Stimulated activated naive CD8-positive, alpha-beta T cell treated with anti-CD3 and anti-CD28 coated beads, Interleukin-15, amount 100 ng/mL, for 72 hours (primary cell): ENCODE measurements at regions not wholly inside any gene's neighbourhood (a gene's known extent, or its start where the extent isn't known, plus 50 kb on each side); places are given as distances from the start of the nearest gene placed in this dataset.
A peak's percentile ranks its signal among the peaks of the same experiment; 100 is the strongest.
"Not testable (repeated sequence)": the region's sequence is repeated elsewhere in the genome, so short reads cannot be mapped to it uniquely, and the experiment has no call there.

Source experiments
- ATAC-seq: fragments of 150-1000 bp; cut with Tn5 transposase; 2 replicates; pipeline ENCODE4 v1.10.0; 2021; ENCODE audit warnings: mild to moderate bottlenecking, moderate library complexity
- DNase-seq, 2 donors: peaks; one replicate each; pipeline ENCODE4 v3.0.0; 2021 to 2022
- H3K27ac Mint-ChIP-seq, 2 donors: one replicate each; pipeline ENCODE4 v1.8.0; 2022; ENCODE audit warnings: mild to moderate bottlenecking in 2 of 2, mixed read lengths in 2 of 2, moderate library complexity in 2 of 2
- H3K27me3 Mint-ChIP-seq: one replicate; pipeline ENCODE4 v1.8.0; 2022; ENCODE audit warnings: mixed read lengths
- H3K4me1 Mint-ChIP-seq: one replicate; pipeline ENCODE4 v1.8.0; 2022; ENCODE audit warnings: mild to moderate bottlenecking, mixed read lengths
- H3K4me3 Mint-ChIP-seq, 2 donors: one replicate each; pipeline ENCODE4 v1.8.0; 2022; ENCODE audit warnings: mild to moderate bottlenecking in 2 of 2, mixed read lengths in 2 of 2, moderate library complexity in 1 of 2
- H3K9me3 Mint-ChIP-seq, 2 donors: one replicate each; pipeline ENCODE4 v1.8.0; 2022; ENCODE audit warnings: mixed read lengths in 2 of 2

DNA sequence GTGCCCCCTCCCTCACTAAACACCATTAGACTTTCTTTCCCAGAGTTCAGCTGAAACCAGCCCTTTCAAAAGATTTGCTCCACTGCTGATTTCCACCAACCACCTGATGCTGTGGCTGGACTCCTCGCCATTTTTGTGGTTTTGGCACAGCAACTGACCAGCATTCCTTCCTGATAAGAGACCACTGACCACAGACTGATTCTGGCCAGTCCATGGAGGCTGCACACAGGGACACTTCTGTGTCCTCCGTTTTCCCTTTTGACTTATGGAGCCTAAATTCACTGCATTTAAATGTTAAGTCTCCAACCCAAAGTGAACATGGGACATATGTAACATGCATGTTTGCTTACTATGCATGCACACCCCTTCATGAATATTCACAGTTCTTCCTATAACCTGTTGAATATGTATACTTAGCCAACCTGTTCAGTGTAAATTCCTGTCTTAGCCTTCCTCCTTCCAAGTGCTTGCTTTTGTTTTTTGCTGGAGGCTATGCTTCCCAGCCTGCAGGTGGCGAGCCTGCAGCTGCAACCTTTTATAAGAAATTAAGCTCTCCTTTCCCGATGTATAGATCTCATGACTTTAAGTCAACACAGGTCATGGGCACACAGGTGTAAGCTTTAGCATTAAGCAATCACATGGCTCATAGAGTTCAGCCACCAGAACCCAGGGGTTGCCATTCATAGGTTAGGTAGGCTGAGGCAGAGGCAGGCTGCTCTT is 78.7 kb downstream of the ACTL7B start:
- ATAC-seq: no peak
- H3K9me3 Mint-ChIP-seq: no peaks in the 10 kb centered on the region

DNA sequence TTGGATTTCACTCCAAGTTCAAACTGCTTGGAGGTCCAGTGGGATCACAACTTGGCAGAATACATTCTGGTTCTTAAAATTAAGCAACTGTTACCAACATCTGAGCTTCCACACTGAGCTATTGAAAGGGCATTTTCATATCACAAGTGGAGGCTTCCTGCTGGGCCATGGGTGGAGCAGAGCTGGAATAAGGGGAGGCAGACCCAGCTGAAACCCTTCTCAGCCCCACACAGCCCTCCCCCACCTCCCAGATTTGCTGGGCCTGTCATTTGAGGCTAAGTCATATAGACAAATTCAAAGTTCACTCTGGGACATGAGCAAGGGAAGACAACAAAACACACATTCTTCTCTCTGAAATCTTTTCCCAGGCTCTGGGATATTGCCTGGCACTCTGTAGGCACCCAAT is 79.9 kb downstream of the ACTL7B start:
- no peaks in the 10 kb centered on the region for H3K4me1 Mint-ChIP-seq

More for the DNA sequence above, 78.7 kb downstream of the ACTL7B start:
- Mint-ChIP-seq H3K27ac (no peak overlapping the region), H3K27me3 (peaks cover 35% of the 10 kb centered on the region), H3K4me3 (no peak overlapping the region), H3K4me1 (no peaks in the 10 kb centered on the region)
- DNase-seq: no peak

DNA sequence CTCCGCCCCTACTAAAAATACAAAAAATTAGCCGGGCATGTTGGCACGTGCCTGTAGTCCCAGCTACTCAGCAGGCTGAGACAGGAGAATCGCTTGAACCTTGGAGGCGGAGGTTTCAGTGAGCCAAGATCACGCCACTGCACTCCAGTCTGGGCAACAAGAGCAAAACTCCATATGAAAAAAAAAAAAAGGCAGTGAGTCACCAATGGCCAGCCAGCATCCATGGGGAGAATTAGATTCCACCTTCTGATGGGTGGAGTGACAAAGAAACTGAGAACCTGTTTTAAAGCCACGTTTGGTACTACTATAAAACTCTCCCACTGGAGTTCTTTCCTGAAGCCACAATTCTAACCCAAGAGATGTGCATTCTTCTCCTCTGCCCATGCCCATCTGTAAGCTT is 81.7 kb downstream of the ACTL7B start:
- not testable (repeated sequence) for H3K9me3 Mint-ChIP-seq, H3K4me1 Mint-ChIP-seq, H3K27ac Mint-ChIP-seq, ATAC-seq, DNase-seq, H3K4me3 Mint-ChIP-seq
- peaks cover 14% of the 10 kb centered on the region for H3K27me3 Mint-ChIP-seq

More for the DNA sequence above, 79.9 kb downstream of the ACTL7B start:
- no peaks in the 10 kb centered on the region for H3K9me3 Mint-ChIP-seq
- peaks cover 23% of the 10 kb centered on the region for H3K27me3 Mint-ChIP-seq
- DNase-seq: no peak
- ATAC-seq: no peak
- peak overlapping the region in 1 of 2 donors; percentile 49 for H3K27ac Mint-ChIP-seq
- no peak overlapping the region for H3K4me3 Mint-ChIP-seq

DNA sequence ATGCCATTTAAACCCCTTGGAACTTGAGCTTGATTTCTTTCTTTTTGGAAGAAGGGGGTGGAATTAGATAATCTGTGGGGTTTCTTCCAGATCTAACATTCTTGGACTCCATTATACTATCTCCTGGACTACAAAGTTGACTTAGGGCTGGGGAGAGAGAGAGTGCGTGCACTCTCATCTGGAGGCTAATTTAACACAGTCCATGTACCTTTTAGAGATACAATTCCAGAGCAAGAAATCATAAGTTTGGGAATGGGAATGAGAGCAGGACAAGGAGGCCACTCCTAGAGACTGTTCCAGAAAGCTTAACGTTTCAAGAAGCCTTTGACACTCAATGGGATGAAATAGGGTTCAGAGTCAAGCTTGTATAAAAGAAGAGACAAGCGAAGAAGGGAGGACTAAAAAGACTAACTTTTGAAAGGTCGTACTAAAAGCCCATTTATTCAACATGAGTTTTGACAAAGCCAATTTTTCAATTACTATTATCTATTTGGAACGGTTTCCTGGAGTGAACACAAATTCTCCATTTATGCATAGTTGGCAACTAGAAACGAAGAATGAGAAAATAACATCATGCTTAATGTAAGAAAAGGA is 83.4 kb downstream of the ACTL7B start:
- ATAC-seq (no peak), DNase-seq (no peak)
- H3K9me3 Mint-ChIP-seq: peaks cover 0 to 6% of the 10 kb centered on the region in 2 donors
- no peaks in the 10 kb centered on the region for H3K27me3 Mint-ChIP-seq
- no peak overlapping the region for H3K4me3 Mint-ChIP-seq
- H3K27ac Mint-ChIP-seq: no peak overlapping the region
- no peaks in the 10 kb centered on the region for H3K4me1 Mint-ChIP-seq

DNA sequence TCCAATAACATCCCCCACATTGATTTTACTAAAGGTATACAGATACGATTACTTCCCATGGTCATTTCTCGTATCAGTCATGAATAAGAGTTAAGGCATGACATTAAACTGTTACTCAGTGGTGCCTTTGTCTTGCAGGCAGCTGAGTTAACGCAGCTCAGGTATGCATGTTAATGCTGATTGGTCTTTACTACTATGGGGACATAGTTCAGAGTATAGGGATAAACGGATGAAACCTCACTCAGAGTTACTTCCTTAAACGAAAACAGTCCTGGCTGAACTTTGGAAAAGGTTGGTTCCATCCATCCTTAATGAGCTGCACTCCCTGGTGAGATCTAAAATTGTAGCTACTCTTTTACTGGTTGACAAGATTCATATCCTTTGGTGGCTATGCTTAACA is 87.0 kb downstream of the ACTL7B start:
- H3K27me3 Mint-ChIP-seq: no peaks in the 10 kb centered on the region
- peaks cover 0 to 6% of the 10 kb centered on the region in 2 donors for H3K9me3 Mint-ChIP-seq
- H3K4me1 Mint-ChIP-seq: no peaks in the 10 kb centered on the region
- DNase-seq (no peak), ATAC-seq (no peak)
- no peak overlapping the region for H3K27ac Mint-ChIP-seq
- no peak overlapping the region for H3K4me3 Mint-ChIP-seq

DNA sequence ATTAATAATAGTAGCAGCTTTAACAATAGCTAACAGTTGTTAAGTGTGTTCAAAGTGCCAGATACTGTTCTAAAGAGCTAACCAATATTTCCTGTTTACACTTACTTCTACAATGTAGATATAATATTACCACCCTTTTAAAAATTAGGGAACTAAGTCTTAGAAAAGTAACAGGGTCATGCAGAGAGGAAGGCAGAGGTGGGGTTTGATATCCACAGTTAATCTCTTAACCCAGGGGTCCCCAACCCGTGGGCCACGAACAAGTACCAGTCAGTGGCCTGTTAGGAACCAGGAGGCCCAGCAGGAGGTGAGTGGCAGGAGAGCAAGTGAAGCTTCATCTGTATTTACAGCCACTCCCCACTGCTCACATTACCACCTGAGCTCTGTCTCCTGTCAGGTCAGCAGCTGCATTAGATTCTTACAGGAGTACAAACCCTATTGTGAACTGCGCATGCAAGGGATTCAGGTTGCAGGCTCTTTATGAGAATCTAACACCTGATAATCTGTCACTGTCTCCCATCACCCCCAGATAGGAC is 89.1 kb downstream of the ACTL7B start:
- H3K27ac Mint-ChIP-seq: no peak overlapping the region
- no peak overlapping the region for H3K4me3 Mint-ChIP-seq
- no peaks in the 10 kb centered on the region for H3K27me3 Mint-ChIP-seq
- H3K9me3 Mint-ChIP-seq: peaks cover 0 to 6% of the 10 kb centered on the region in 2 donors
- no peak for DNase-seq
- ATAC-seq: no peak
- H3K4me1 Mint-ChIP-seq: no peaks in the 10 kb centered on the region

DNA sequence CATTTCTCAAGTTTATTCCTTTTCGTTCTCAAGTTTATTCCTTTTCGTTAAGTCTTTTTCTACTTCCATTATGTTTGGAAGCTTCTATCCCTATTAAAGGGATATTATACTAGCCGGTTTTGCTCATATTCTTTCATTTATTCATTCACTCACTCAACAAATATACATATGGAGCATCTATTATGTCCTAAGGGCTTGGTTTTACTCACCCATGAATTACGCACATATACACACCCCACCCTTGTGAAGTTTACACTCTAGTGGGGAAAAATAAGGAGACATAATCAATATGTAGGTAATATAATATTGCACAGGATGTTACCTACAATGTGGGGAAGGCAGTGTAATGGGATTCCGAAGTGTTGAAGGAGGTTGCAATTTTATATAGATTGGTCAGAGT is 90.5 kb downstream of the ACTL7B start:
- no peak for ATAC-seq
- Mint-ChIP-seq H3K9me3 (peaks cover 0 to 6% of the 10 kb centered on the region in 2 donors), H3K27ac (no peak overlapping the region)

DNA sequence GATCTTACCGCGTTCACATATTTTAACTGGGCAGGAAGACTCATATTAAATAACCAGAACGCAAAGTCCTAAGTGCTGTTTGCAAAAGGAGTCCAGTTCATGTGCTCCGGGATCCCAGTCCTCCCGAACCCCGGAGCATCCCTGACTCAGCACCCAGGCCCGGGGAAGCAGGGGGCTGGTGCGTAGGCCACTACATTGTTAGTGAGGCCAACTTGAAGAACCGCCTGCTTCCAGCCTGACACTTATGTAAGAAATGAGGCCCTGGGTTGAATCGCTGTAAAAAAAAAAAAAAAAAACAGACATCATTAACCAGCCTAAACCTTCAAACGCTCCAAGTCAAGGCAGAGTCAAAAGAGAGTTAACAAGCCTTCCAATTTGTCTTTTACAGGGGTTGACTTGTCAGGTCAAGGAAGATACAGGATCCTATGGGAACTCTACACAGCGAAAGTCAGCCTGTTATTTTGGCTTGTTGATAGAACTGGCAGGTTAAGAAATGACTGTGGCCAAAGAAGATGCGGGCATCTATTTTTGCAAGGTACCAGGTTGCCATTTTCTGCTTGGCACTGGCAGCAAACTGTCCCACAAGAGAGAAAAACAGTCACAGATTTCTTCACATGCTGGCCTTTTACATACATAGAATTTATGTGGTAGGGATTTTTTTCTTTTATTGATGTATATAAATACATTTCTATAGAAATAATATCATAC is 93.3 kb downstream of the ACTL7B start:
- Mint-ChIP-seq H3K27me3 (peaks cover 8% of the 10 kb centered on the region), H3K4me3 (no peak overlapping the region), H3K27ac (no peak overlapping the region), H3K9me3 (no peaks in the 10 kb centered on the region), H3K4me1 (no peaks in the 10 kb centered on the region)
- no peak for ATAC-seq
- no peak for DNase-seq

More for the DNA sequence above, 90.5 kb downstream of the ACTL7B start:
- Mint-ChIP-seq H3K27me3 (no peaks in the 10 kb centered on the region), H3K4me1 (no peaks in the 10 kb centered on the region), H3K4me3 (no peak overlapping the region)
- DNase-seq: no peak

DNA sequence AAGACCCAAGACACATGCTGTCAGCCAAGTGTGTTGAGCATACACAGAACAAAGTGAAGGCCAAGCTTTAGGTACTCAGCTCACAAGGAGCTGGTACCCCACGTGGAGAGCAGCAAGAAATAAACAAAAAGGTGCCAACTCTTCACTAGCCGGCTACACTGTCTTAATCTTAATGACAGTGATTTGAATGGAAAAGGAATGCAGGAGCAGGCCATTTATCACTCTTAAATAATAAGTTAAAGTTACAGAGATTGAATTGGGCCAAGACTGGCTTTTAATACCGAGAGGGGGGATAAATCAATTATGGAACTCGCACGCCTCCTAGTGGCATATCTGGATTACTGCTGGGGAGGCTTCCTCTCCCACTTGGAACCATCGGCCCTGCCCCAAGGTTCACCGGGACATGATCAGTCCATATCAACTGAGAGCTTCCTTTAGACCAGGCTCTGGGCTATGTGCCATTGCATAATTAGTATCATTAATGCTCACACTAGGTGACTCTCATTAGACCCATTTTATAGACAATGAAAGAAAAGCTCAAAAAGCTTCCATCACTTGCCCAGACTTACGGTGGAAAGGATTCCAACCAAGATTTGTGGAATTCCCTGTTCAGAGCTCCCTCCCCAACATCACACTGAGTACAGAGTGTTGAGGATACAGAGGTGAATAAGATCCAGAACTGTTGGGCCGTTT is 94.0 kb downstream of the ACTL7B start:
- no peak overlapping the region for H3K27ac Mint-ChIP-seq
- ATAC-seq: peak; percentile 52

DNA sequence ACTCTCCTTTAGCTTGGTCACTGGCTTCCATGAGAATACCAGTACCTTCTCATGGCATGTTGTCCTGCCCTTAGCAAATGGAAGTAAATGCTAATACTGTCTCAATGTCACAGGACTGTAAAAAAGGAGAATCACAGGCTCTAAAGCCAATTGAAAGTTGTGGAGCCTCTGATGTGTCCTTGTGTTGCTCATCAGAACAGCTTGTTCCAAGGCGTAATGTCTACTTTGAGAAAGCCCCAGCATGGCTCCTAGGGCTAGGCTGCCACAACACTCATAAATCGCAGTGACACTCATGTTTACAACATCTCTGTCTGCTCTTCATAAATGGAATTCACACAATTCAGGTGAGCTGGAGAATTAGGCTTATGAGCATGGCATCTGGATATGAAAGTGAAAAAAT is 94.9 kb downstream of the ACTL7B start:
- DNase-seq: no peak
- no peak for ATAC-seq
- Mint-ChIP-seq H3K27ac (no peak overlapping the region), H3K27me3 (peaks cover 8% of the 10 kb centered on the region), H3K4me1 (no peaks in the 10 kb centered on the region), H3K4me3 (no peak overlapping the region), H3K9me3 (no peaks in the 10 kb centered on the region)

More for the DNA sequence above, 94.0 kb downstream of the ACTL7B start:
- DNase-seq: peak; percentile 21 to 29
- Mint-ChIP-seq H3K9me3 (no peaks in the 10 kb centered on the region), H3K27me3 (peaks cover 8% of the 10 kb centered on the region), H3K4me3 (no peak overlapping the region), H3K4me1 (no peaks in the 10 kb centered on the region)

DNA sequence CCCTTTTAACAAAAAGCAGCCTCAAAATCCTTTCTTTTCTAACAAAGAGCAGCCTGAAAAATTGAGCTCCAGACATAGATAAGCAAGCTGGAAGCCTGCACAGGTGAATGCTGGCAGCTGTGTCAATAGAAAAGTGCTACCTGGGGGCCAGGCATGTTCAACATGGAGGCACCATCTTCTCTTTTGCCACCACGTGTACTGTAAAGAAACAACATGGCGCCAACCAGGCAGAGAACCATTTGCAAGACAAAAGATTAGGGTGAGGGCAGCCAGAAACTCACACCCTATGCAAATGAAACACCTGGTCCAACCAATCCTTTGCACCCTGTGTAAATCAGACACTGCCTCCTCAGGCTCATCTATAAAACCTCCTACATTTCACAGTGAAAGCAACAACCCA is 96.0 kb downstream of the ACTL7B start:
- H3K4me1 Mint-ChIP-seq: no peaks in the 10 kb centered on the region
- H3K9me3 Mint-ChIP-seq: no peaks in the 10 kb centered on the region
- H3K27ac Mint-ChIP-seq: no peak overlapping the region
- ATAC-seq (no peak), DNase-seq (no peak)
- peaks cover 8% of the 10 kb centered on the region for H3K27me3 Mint-ChIP-seq
- no peak overlapping the region for H3K4me3 Mint-ChIP-seq

DNA sequence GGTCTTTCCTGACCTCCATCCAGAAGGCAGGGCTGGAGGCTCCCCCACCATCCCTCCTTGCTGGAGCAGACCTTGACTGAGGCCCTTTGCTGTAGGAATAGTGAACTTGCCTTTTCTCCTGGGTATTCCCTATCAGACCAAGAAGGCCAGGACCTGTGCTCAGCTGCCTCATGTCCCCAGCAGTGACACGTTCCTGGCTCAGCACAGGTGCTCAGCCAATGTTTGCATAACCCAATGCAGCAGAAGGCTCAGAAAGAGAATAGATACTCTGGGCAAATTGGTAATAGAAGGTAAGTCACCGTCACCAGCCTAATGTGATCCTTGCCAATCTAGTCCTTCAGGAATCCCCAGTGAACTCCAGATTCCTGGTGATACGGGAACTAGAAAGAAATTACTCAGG is 96.4 kb downstream of the ACTL7B start:
- Mint-ChIP-seq H3K27me3 (peaks cover 8% of the 10 kb centered on the region), H3K4me3 (no peak overlapping the region), H3K27ac (peak overlapping the region; percentile 27 to 84), H3K9me3 (no peaks in the 10 kb centered on the region), H3K4me1 (no peaks in the 10 kb centered on the region)
- DNase-seq (no peak), ATAC-seq (no peak)

DNA sequence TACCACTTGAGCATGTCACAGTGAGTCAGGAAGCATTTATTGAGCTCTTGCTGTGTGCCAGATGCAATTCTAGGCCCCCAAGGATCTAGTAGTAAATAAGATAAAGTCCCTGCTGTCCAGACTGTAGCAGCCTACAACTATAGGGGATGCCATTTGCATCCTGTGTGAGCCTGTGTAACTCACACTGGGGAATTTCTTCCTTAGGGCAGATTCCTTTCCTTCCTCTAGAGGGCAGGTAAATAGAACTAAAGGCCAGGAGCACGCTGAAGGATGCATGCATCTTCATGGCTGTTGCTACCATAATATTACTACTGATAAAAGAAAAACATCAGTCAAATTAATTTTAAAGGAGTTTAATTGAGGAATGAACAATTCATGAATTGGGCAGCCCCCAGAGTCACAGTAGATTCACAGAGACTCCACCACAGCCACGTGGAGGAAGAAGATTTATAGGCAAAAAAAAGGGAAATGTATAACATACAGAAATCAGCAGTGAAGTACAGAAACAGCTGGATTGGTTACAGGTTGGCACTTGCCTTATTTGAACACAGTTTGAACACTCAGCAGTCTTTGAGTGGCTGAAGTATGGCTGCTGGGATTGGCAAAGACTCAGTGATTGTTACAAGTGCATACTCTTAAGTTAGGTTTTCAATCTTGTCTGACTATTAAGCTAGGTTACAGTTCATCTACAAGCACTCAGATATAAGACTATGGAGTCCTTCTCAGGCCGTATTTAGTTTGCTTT is 98.9 kb downstream of the ACTL7B start:
- peaks cover 8% of the 10 kb centered on the region for H3K27me3 Mint-ChIP-seq
- H3K4me1 Mint-ChIP-seq: no peaks in the 10 kb centered on the region
- H3K4me3 Mint-ChIP-seq: no peak overlapping the region
- ATAC-seq (no peak), DNase-seq (no peak)
- H3K27ac Mint-ChIP-seq: no peak overlapping the region
- H3K9me3 Mint-ChIP-seq: peaks cover 8 to 11% of the 10 kb centered on the region in 2 donors

DNA sequence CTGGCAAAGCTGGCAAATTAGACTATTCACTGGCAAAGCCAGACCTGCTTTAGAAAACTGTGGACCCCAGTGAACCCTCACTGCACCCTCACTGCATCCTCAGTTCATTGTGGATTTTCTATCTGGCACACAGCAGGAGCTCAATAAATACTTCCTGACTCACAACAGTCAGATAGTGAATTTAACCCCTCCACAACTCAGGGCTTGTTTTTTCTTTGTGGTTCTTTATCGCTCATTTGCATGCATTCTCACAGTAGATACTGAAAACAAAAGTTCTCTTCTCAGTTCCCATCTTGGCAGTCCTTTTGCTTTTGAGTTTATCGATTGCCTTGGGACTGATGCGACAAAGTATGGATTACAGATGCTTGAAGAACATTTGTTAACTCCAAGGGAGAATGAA is 99.8 kb downstream of the ACTL7B start:
- ATAC-seq (no peak), DNase-seq (no peak)
- H3K27ac Mint-ChIP-seq: no peak overlapping the region

DNA sequence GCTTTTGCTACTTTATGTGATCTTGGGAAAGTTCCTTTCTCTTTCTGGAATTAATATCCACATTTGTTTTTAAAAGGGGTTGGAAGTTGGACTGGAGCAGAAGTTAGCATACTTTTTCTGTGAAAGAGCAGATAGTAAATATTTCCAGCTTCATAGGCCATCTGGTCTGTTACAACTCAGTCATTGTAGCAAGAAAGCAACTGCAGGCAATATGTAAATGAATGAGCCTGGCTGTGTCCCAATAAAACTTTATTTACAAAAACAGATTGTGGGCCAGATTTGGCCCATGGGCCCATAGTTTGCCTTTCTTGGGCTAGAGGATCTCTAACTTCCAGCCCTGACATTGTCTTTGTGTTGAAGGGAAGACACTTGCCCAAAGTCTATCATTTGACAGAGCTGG is 104.4 kb downstream of the ACTL7B start:
- peaks cover 8 to 11% of the 10 kb centered on the region in 2 donors for H3K9me3 Mint-ChIP-seq
- no peak overlapping the region for H3K4me3 Mint-ChIP-seq
- ATAC-seq (no peak), DNase-seq (no peak)
- H3K4me1 Mint-ChIP-seq: no peaks in the 10 kb centered on the region
- no peak overlapping the region for H3K27ac Mint-ChIP-seq
- no peaks in the 10 kb centered on the region for H3K27me3 Mint-ChIP-seq

More for the DNA sequence above, 99.8 kb downstream of the ACTL7B start:
- no peak overlapping the region for H3K4me3 Mint-ChIP-seq
- H3K9me3 Mint-ChIP-seq: peaks cover 8 to 11% of the 10 kb centered on the region in 2 donors
- H3K4me1 Mint-ChIP-seq: no peaks in the 10 kb centered on the region
- peaks cover 8% of the 10 kb centered on the region for H3K27me3 Mint-ChIP-seq
